Peyer's patch (tissue), 4 donors: ENCODE measurements at regions not wholly inside any gene's neighbourhood (a gene's known extent, or its start where the extent isn't known, plus 50 kb on each side); places are given as distances from the start of the nearest gene placed in this dataset.

Experiments used
- POLR2A ChIP-seq, 2 donors: fragments of 450-650 bp; IDR thresholded peaks; one replicate each; pipeline ENCODE4 v1.5.1; 2017; ENCODE audit warnings: antibody characterized with exemption in 2 of 2, mild to moderate bottlenecking in 2 of 2, moderate library complexity in 2 of 2
- TF ChIP-seq, protein P1 (sequence below), 6 experiments: fragments of 450-650 bp in 4 of 6; fragments of 200-600 bp in 2 of 6; sonication (generic) in 1 of 6; IDR thresholded peaks; one replicate each; pipeline ENCODE4 v1.5.1; 2017 to 2019; ENCODE audit warnings: antibody characterized with exemption in 6 of 6, mild to moderate bottlenecking in 3 of 6, moderate library complexity in 1 of 6

DNA sequence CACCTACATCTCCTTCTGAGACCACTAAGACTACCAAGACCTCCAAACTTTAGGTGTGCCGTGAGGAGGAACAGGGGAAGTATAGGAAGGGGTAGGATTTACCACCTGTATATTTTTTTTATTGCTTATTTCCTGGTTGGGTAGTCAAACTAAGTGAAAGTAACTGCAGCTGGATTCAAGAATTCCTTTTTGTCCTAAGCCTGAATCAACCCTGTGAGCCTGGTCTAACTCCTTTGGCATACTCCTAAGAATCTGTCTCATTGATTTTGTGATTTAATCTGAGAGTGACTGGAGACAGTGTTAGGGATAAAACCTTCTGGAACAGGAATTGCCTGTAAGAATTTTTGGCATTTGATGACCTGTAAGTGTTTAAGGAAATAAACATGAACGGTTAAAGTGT is 523.5 kb upstream of the MIR17HG start:
- TF ChIP-seq POLR2A (IDR thresholded peaks at IDR 0.05), result no peak
- TF ChIP-seq, protein P1, sequence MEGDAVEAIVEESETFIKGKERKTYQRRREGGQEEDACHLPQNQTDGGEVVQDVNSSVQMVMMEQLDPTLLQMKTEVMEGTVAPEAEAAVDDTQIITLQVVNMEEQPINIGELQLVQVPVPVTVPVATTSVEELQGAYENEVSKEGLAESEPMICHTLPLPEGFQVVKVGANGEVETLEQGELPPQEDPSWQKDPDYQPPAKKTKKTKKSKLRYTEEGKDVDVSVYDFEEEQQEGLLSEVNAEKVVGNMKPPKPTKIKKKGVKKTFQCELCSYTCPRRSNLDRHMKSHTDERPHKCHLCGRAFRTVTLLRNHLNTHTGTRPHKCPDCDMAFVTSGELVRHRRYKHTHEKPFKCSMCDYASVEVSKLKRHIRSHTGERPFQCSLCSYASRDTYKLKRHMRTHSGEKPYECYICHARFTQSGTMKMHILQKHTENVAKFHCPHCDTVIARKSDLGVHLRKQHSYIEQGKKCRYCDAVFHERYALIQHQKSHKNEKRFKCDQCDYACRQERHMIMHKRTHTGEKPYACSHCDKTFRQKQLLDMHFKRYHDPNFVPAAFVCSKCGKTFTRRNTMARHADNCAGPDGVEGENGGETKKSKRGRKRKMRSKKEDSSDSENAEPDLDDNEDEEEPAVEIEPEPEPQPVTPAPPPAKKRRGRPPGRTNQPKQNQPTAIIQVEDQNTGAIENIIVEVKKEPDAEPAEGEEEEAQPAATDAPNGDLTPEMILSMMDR (IDR thresholded peaks at IDR 0.05), result no peak
